ENCODE measurements at regions not wholly inside any gene's neighbourhood (a gene's known extent, or its start where the extent isn't known, plus 50 kb on each side); places are given as distances from the start of the nearest gene placed in this dataset.

DNA sequence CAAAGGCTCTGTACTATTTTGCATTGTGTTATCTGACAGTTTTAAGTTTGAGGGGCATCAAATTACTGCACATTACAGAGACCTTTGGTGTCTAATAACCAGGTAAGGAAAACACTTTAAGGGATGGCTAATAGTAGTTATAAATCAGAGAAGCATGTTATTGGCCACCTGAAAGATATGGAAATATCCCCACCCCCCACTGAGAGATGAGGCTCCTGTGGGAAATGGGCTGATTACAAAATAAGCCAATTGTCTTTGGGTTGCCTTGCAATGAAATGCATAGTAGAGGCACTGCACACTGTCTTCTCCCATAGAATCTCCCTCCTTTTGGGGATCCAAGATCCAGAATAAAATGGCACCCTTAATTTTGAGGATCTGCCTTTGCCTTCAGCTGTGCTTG is 91.0 kb downstream of the IGLL5 start:
- H3K4me3 ChIP-seq (ENCODE audit: low read depth, low read length, poor library complexity, severe bottlenecking), result no peak overlapping the region

GRCh38 chr22:22979121-22979724 is 91.1 kb upstream of the GNAZ start:
- TF ChIP-seq CTCF (conservative IDR thresholded peaks at IDR 0.05; ENCODE audit: low read length), result no peak
- POLR2A ChIA-PET, result interaction anchor here (0.6 to 1.2 kb wide), 2 partner anchors 12 to 20 kb away, joined by 3 read pairs; no protein-coding TSS in a partner anchor
- CTCF ChIA-PET (ENCODE audit: unreplicated experiment), result no interaction called here

More for the DNA sequence above, 91.0 kb downstream of the IGLL5 start:
- H3K4me2 ChIP-seq (ENCODE audit: low read length), result no peak overlapping the region
- CTCF ChIA-PET (ENCODE audit: unreplicated experiment), result no interaction called here
- H3K9me2 ChIP-seq (ENCODE audit: insufficient read depth, low read length), result no peaks in the 10 kb centered on the region
- no peaks in the 10 kb centered on the region for H3K4me1 ChIP-seq (ENCODE audit: insufficient read depth, low read length, poor library complexity, severe bottlenecking)
- no peak overlapping the region for H2AFZ ChIP-seq (ENCODE audit: low read length)
- POLR2A ChIA-PET, result interaction anchor here (0.6 kb wide), 1 partner anchor 12 kb away, joined by 3 read pairs; no protein-coding TSS in a partner anchor
- no peaks in the 10 kb centered on the region for H3K79me2 ChIP-seq (ENCODE audit: insufficient read depth, low read depth, low read length)
- no TSS peak for BruUV-seq (replicated peaks)
- H3K9me3 ChIP-seq (ENCODE audit: low read length), result peaks cover 42% of the 10 kb centered on the region; the same call in 1 of the 2 replicates
- DNase-seq (ENCODE audit: low spot score), result no peak
- intact Hi-C loops (cut with micrococcal nuclease; ENCODE audit: unreplicated experiment), result no loop called here
- TF ChIP-seq EZH2phosphoT487 (IDR thresholded peaks at IDR 0.05; ENCODE audit: borderline replicate concordance, low read depth, low read length), result no peak
- no peak for TF ChIP-seq CTCF (conservative IDR thresholded peaks at IDR 0.05; ENCODE audit: low read length)
- H3K27ac ChIP-seq (ENCODE audit: low read depth, low read length, poor library complexity, severe bottlenecking), result no peak overlapping the region
- H4K20me1 ChIP-seq (ENCODE audit: insufficient read depth, low read length), result no peaks in the 10 kb centered on the region
- H3K36me3 ChIP-seq (ENCODE audit: insufficient read depth, low read length), result peaks cover 30% of the 10 kb centered on the region

DNA sequence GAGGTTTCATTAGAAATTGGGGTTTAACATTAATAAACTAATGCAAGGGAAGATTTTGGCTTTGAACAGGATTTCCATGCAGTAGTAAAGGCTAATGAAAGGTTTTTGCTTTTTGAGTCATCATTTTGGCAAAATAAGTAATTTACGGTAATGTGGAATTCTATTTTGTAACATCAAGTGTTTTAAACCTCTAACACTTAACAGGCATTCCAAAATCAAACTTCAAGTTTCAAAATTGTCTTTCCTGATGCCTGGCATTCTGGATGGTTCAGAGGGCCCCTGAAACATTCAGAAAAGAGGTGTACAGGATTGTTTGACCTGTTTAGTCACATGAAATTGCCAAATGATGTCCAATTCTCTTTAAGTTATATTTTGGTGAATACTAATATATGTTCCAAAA is 90.4 kb upstream of the GNAZ start:
- Histone ChIP-seq H2AFZ (ENCODE audit: low read length) (no peak overlapping the region), H3K9me2 (ENCODE audit: insufficient read depth, low read length) (no peaks in the 10 kb centered on the region), H3K27ac (ENCODE audit: low read depth, low read length, poor library complexity, severe bottlenecking) (no peak overlapping the region), H3K36me3 (ENCODE audit: insufficient read depth, low read length) (peaks cover 34% of the 10 kb centered on the region), H3K9me3 (ENCODE audit: low read length) (peaks cover 47% of the 10 kb centered on the region; the same call in 1 of the 2 replicates), H3K4me2 (ENCODE audit: low read length) (no peak overlapping the region), H3K79me2 (ENCODE audit: insufficient read depth, low read depth, low read length) (no peaks in the 10 kb centered on the region), H4K20me1 (ENCODE audit: insufficient read depth, low read length) (no peaks in the 10 kb centered on the region), H3K4me1 (ENCODE audit: insufficient read depth, low read length, poor library complexity, severe bottlenecking) (no peaks in the 10 kb centered on the region), H3K4me3 (ENCODE audit: low read depth, low read length, poor library complexity, severe bottlenecking) (no peak overlapping the region)
- TF ChIP-seq CTCF (conservative IDR thresholded peaks at IDR 0.05; ENCODE audit: low read length) (no peak), EZH2phosphoT487 (IDR thresholded peaks at IDR 0.05; ENCODE audit: borderline replicate concordance, low read depth, low read length) (no peak)
- BruUV-seq (replicated peaks), result no TSS peak
- CTCF ChIA-PET (ENCODE audit: unreplicated experiment), result no interaction called here
- intact Hi-C loops (cut with micrococcal nuclease; ENCODE audit: unreplicated experiment), result no loop called here
- POLR2A ChIA-PET, result interaction anchor here (1.2 kb wide), 1 partner anchor 20 kb away, joined by 3 read pairs; no protein-coding TSS in a partner anchor
- DNase-seq (ENCODE audit: low spot score), result no peak

More at GRCh38 chr22:22979121-22979724, 91.1 kb upstream of the GNAZ start:
- DNase-seq (ENCODE audit: low spot score), result no peak
- Histone ChIP-seq H3K9me3 (ENCODE audit: low read length) (peaks cover 47% of the 10 kb centered on the region; the same call in 1 of the 2 replicates), H3K4me3 (ENCODE audit: low read depth, low read length, poor library complexity, severe bottlenecking) (no peak overlapping the region), H2AFZ (ENCODE audit: low read length) (no peak overlapping the region), H3K27ac (ENCODE audit: low read depth, low read length, poor library complexity, severe bottlenecking) (no peak overlapping the region), H3K9me2 (ENCODE audit: insufficient read depth, low read length) (no peaks in the 10 kb centered on the region), H4K20me1 (ENCODE audit: insufficient read depth, low read length) (no peaks in the 10 kb centered on the region), H3K36me3 (ENCODE audit: insufficient read depth, low read length) (peaks cover 30% of the 10 kb centered on the region), H3K79me2 (ENCODE audit: insufficient read depth, low read depth, low read length) (no peaks in the 10 kb centered on the region), H3K4me2 (ENCODE audit: low read length) (no peak overlapping the region), H3K4me1 (ENCODE audit: insufficient read depth, low read length, poor library complexity, severe bottlenecking) (no peaks in the 10 kb centered on the region)
- intact Hi-C loops (cut with micrococcal nuclease; ENCODE audit: unreplicated experiment), result no loop called here
- no TSS peak for BruUV-seq (replicated peaks)
